OCI-LY1 (cell line): ENCODE measurements at regions not wholly inside any gene's neighbourhood (a gene's known extent, or its start where the extent isn't known, plus 50 kb on each side); places are given as distances from the start of the nearest gene placed in this dataset.

Experiments
- H2AFZ ChIP-seq: fragments of 200-600 bp; sonication (generic), shearing (Covaris generic); 2 replicates; pipeline ENCODE4 v1.6.0; 2014; ENCODE audit warnings: antibody characterized with exemption, mild to moderate bottlenecking, low read length
- H3F3A ChIP-seq: fragments of 200-600 bp; sonication (generic), shearing (Covaris generic); 2 replicates; pipeline ENCODE4 v1.6.0; 2014; ENCODE audit warnings: mild to moderate bottlenecking, antibody characterized with exemption, low read length, moderate library complexity; ENCODE audit not compliant: insufficient read depth
- H3K27ac ChIP-seq: fragments of 200-600 bp; sonication (generic); 2 replicates; pipeline ENCODE4 v1.5.1; 2014; ENCODE audit warnings: low read length, mixed run types, mild to moderate bottlenecking, low read depth; ENCODE audit not compliant: poor library complexity, severe bottlenecking
- H3K27me3 ChIP-seq: fragments of 200-600 bp; sonication (generic); 2 replicates; pipeline ENCODE4 v1.6.0; 2014; ENCODE audit warnings: antibody characterized with exemption, mild to moderate bottlenecking, low read length, moderate library complexity; ENCODE audit not compliant: insufficient read depth
- H3K36me3 ChIP-seq: fragments of 200-600 bp; sonication (generic); 2 replicates; pipeline ENCODE4 v1.6.1; 2014; ENCODE audit warnings: mild to moderate bottlenecking, antibody characterized with exemption, low read length, moderate library complexity, mixed read lengths; ENCODE audit not compliant: insufficient read depth
- H3K4me1 ChIP-seq: fragments of 200-600 bp; sonication (generic); 2 replicates; pipeline ENCODE4 v1.5.1; 2014; ENCODE audit warnings: mild to moderate bottlenecking, low read length, moderate library complexity; ENCODE audit not compliant: insufficient read depth, severe bottlenecking
- H3K4me2 ChIP-seq: fragments of 200-600 bp; sonication (generic), shearing (Covaris generic); 2 replicates; pipeline ENCODE4 v1.6.1; 2014; ENCODE audit warnings: low read length
- H3K4me3 ChIP-seq: fragments of 200-600 bp; sonication (generic); 2 replicates; pipeline ENCODE4 v1.5.1; 2014; ENCODE audit warnings: low read length, low read depth, mild to moderate bottlenecking, mixed read lengths; ENCODE audit not compliant: poor library complexity, severe bottlenecking
- H3K79me2 ChIP-seq: fragments of 200-600 bp; shearing (Covaris generic); 2 replicates; pipeline ENCODE4 v1.6.1; 2016; ENCODE audit warnings: mixed run types, low read length, mixed read lengths; ENCODE audit not compliant: insufficient read depth
- H3K9ac ChIP-seq: fragments of 200-600 bp; sonication (generic), shearing (Covaris generic); 2 replicates; pipeline ENCODE4 v1.6.1; 2014; ENCODE audit warnings: mild to moderate bottlenecking, low read length, mixed read lengths
- H3K9me2 ChIP-seq: fragments of 200-600 bp; sonication (generic), shearing (Covaris generic); 2 replicates; pipeline ENCODE4 v1.6.1; 2014; ENCODE audit warnings: low read depth, mild to moderate bottlenecking, low read length, mixed read lengths
- H3K9me3 ChIP-seq: fragments of 200-600 bp; shearing (Covaris generic); 2 replicates; pipeline ENCODE4 v1.6.1; 2014; ENCODE audit warnings: low read length, mixed read lengths
- H4K20me1 ChIP-seq: fragments of 200-600 bp; sonication (generic), shearing (Covaris generic); 2 replicates; pipeline ENCODE4 v1.6.0; 2016; ENCODE audit warnings: mild to moderate bottlenecking, low read length; ENCODE audit not compliant: insufficient read depth
- EZH2 ChIP-seq: fragments of 200-600 bp; sonication (generic), shearing (Covaris generic); IDR thresholded peaks from 2 replicates; pipeline ENCODE4 v1.8.0; 2017; ENCODE audit warnings: borderline replicate concordance, mixed run types, mild to moderate bottlenecking, antibody characterized with exemption, low read length, moderate library complexity, mixed read lengths
- TF ChIP-seq, protein P1 (sequence below): fragments of 200-600 bp; sonication (generic), shearing (Covaris generic); IDR thresholded peaks from 2 replicates; pipeline ENCODE4 v1.5.1; 2017; ENCODE audit warnings: mild to moderate bottlenecking, antibody characterized with exemption, low read length, moderate library complexity, mixed read lengths

DNA sequence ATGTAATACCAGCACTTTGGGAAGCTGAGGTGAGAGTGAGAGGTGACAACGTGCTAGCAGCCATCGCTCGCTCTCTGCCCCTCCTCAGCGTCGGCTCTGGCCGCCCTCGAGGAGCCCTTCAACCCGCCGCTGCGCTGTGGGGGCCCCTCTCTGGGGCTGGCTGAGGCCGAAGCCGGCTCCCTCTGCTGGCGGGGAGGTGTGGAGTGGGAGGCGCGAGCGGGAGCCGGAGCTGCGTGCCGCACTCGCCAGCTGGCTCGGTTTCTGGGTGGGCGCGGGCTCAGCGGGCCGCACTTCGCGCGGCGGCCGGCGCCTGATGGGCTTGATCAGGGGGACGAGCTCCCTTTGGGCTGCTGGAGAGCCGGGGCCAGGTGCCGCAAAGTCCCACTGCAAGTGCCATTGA, 98.9 kb upstream of the UBASH3B start:
- H4K20me1 ChIP-seq = no peaks in the 10 kb centered on the region
- H3K27ac ChIP-seq = no peak overlapping the region
- H3K9me2 ChIP-seq = no peaks in the 10 kb centered on the region
- H3K79me2 ChIP-seq = no peaks in the 10 kb centered on the region
- TF ChIP-seq EZH2 = no peak
- TF ChIP-seq, protein P1, sequence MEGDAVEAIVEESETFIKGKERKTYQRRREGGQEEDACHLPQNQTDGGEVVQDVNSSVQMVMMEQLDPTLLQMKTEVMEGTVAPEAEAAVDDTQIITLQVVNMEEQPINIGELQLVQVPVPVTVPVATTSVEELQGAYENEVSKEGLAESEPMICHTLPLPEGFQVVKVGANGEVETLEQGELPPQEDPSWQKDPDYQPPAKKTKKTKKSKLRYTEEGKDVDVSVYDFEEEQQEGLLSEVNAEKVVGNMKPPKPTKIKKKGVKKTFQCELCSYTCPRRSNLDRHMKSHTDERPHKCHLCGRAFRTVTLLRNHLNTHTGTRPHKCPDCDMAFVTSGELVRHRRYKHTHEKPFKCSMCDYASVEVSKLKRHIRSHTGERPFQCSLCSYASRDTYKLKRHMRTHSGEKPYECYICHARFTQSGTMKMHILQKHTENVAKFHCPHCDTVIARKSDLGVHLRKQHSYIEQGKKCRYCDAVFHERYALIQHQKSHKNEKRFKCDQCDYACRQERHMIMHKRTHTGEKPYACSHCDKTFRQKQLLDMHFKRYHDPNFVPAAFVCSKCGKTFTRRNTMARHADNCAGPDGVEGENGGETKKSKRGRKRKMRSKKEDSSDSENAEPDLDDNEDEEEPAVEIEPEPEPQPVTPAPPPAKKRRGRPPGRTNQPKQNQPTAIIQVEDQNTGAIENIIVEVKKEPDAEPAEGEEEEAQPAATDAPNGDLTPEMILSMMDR = no peak
- no peak overlapping the region for H3K9ac ChIP-seq
- H3K27me3 ChIP-seq = no peaks in the 10 kb centered on the region
- no peaks in the 10 kb centered on the region for H3K36me3 ChIP-seq
- no peaks in the 10 kb centered on the region for H3F3A ChIP-seq
- no peak overlapping the region for H3K4me3 ChIP-seq
- H3K9me3 ChIP-seq = no peaks in the 10 kb centered on the region
- no peak overlapping the region for H2AFZ ChIP-seq
- no peak overlapping the region for H3K4me2 ChIP-seq
- no peaks in the 10 kb centered on the region for H3K4me1 ChIP-seq

DNA sequence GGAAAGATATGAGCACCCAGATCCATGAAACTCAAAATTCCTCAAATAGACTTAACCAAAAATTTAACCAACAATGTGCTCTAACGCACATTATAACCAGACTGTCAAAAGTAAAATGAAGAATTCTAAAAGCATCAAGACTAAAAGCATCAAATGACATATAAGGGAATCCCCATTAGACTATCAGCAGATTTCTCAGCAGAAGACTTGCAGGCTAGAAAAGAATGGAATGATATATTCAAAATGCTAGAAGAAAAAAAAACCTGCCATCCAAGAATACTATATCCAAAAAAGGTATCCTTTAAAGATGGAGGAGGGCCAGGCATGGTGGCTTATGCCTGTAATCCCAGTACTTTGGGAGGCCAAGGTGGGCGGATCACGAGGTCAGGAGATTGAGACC, 117.5 kb upstream of the UBASH3B start:
- no peaks in the 10 kb centered on the region for H3K79me2 ChIP-seq
- no peaks in the 10 kb centered on the region for H3K27me3 ChIP-seq
- TF ChIP-seq, protein P1 = no peak
- no peak for TF ChIP-seq EZH2
- no peaks in the 10 kb centered on the region for H3K9me3 ChIP-seq
- no peak overlapping the region for H3K4me2 ChIP-seq
- H3K4me3 ChIP-seq = no peak overlapping the region
- no peaks in the 10 kb centered on the region for H4K20me1 ChIP-seq
- H3K9ac ChIP-seq = no peak overlapping the region
- no peaks in the 10 kb centered on the region for H3F3A ChIP-seq
- no peak overlapping the region for H2AFZ ChIP-seq
- no peaks in the 10 kb centered on the region for H3K36me3 ChIP-seq
- no peaks in the 10 kb centered on the region for H3K4me1 ChIP-seq
- no peaks in the 10 kb centered on the region for H3K9me2 ChIP-seq
- no peak overlapping the region for H3K27ac ChIP-seq

DNA sequence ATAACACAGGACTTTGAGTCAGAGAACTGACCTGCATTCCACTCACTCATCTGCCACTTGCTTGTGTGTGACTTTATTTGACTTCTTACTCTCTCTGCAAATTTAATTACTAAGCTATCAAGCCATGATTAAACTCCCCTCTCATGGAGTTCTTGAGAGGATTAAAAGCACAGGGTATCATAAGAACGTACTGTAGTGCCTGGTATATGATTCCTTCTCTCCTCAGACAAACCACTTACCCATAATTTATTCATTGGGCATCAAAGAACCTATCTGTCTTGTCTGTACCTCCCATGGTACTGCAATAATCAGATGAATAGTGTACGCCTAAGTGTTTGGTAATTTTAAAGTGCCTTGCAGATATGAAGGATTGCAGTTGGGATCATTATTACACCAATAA, 130.6 kb upstream of the UBASH3B start:
- no peaks in the 10 kb centered on the region; the same call in 1 of the 2 replicates for H3K27me3 ChIP-seq
- H3K79me2 ChIP-seq = no peaks in the 10 kb centered on the region
- H3K4me1 ChIP-seq = no peaks in the 10 kb centered on the region
- H3K27ac ChIP-seq = no peak overlapping the region
- no peak overlapping the region for H3K4me3 ChIP-seq
- H3K9ac ChIP-seq = no peak overlapping the region
- no peaks in the 10 kb centered on the region for H3K9me2 ChIP-seq
- H2AFZ ChIP-seq = no peak overlapping the region
- no peak overlapping the region for H3K4me2 ChIP-seq
- H3K9me3 ChIP-seq = no peaks in the 10 kb centered on the region
- H4K20me1 ChIP-seq = no peaks in the 10 kb centered on the region
- H3F3A ChIP-seq = no peaks in the 10 kb centered on the region
- H3K36me3 ChIP-seq = no peaks in the 10 kb centered on the region
- TF ChIP-seq, protein P1 = no peak
- TF ChIP-seq EZH2 = no peak
